GM18499 (cell line): ENCODE measurements at regions not wholly inside any gene's neighbourhood (a gene's known extent, or its start where the extent isn't known, plus 50 kb on each side); places are given as distances from the start of the nearest gene placed in this dataset.

ENCODE experiments used
- ATAC-seq: cut with Tn5 transposase; IDR thresholded peaks from one replicate; pipeline ENCODE4 v1.9.1; 2021; ENCODE audit warnings: moderate number of reproducible peaks; ENCODE audit not compliant: insufficient read depth, unreplicated experiment

DNA sequence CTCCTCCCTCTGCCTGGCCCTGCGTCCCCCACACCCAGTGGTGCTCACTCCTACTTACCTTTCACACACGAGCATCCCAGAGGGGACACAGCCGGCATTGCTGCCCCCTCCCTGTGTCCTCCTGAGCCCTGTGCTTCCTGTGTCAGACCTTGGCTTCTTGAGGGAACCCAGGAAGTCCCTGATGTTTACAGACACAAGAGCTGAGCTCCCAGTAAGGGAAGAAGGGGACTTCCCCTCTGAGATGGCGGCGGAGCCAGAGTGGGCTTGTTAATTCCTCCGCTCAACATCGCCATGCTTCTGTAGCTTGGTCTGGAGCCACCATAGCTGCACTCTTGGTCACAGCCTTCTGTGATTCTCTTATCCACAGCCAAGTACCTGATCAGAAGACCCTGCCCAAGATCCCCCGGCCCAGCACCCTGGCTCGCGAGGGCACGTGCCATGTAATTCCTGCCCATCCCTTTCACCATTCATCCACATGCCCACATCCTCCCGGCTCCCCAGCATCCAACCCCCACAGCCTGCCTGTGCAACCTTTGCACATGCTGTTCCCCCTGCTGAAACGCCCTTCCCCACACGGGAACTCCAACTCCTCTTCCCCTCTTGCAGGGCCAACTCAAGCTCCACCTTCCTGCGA lies 127.4 kb upstream of the FOXF1 start:
- no peak for ATAC-seq

DNA sequence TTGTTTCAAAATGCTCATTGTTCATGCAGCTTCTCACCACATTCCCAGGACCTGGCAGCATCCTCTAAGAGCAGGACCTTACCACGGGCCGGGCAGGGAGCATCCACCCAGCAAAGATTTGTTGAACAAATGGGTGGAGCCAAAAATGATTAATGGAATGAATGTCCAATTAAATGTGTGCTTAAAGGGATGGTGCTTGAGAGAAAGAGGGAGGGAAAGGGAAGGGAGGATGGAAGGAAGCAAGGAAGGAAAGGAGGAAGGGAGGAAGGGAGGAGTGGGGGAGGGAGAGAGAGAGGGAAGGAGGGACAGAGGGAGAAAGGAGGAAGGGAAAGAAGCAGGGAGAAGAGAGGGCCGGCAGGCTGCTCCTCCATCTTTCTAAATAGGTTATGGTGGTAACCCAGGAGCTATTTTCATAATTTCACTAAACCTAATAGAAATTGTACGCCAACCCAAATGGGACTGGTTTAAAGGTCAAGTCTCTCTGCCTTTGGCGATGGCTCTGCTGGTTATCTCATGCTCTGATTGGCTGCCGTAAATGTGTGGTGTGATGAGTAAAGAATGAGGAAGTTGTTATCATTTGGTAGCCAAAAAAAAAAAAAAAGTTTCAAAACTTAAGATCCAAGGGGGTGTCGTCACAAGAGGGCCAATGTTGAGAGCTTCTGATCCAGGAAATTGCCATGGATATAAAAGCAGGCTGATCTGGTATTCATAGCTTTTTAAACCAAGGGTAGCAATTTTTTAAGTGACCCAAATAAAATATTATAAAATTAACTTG lies 126.7 kb upstream of the FOXF1 start:
- ATAC-seq = no peak

DNA sequence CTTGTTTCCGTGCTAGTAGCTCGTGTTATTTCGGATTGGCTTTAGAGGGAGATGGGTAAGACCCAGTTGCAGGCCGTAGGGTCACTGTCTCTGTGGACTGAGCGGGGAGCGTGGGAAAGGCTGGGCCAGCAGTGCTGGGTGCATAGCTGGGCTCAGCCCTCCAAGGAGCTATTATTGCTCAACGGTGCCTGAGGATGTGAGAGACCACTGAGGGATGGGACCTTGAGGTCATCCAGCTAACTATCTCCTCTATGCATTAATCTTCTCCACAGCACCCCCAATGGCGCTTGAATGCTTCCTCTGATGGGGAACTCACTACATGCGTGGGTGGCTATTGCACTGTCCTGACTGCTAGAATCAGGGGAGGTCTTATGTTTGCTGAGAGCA lies 126.1 kb upstream of the FOXF1 start:
- ATAC-seq = no peak

DNA sequence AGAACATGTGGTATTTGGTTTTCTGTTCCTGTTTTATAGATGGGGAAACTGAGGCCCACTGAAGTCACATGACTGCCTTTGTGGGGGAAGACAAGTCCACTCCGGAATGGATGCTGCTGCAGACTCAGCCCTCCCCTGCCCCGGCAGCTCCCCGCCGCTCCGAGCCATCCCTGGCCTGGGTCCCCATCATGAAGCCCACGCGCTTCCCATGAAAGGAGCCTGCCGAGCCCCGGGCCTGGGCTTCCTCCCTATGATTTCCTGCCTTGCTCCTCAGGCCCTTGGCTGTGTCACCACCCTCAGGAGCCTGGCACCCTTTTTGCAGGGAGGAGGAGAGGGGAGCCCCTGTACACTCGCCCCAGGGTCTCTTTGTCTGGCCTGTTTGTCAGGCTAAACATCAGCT lies 125.3 kb upstream of the FOXF1 start:
- no peak for ATAC-seq

DNA sequence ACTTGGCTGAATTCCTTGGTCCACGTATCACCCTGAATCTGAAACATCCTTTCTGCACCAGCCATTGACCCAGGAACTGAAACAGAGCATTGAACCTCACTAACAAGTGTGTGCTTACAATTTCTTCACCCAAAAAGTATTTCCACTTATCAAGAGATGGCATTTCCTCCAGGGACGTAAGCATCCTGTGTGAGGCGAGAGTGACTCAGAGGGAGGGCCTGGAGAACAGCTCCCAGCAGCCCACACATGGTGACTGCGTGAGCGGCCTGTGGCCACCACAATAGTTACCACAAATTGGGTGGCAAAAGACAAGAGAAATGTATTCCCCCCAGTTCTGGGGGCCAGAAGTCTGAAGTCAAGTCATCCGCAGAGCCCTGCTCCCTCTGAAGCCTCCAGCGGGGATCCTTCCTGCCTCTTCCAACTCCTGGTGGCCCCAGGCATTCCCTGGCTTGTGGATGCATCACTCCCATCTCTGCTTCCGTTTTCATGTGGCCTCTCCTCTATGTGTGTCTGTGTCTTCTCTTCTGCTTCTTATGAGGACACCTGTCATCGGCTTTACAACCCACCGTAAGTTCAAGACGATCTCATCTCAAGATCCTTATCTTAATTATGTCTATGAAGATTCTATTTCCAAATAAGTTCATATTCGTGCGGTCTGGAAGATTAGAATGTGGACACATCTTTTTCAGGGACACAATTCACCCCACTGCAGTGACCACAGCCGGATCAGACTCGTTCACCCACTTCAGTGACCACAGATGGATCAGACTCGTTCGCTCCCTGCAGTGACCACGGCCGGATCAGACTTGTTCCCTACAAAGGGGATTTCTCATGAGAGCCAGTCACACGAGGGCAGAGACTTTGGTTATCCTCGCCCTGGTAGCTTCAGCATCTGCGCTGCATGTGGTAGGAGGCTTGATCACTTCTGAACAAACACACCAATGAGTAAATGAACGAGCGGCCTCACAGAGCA lies 122.6 kb upstream of the FOXF1 start:
- no peak for ATAC-seq

DNA sequence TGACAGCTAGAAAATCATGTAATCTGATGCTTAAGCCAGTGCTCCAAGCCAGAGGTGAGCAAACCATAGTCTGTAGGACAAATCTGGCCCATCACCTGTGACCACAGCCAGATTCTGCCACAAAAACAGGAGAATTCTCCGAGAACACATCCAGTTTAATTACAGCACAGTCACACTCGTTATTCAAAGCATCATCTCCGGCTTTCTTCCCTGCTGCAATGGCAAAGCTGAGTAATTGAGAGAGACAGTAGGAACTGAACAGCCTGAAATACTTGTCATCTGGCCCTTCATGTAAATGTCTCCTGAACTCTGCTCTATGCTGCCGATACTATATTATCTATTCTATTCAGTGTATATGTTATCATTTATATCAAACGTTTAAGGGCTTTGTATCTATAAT lies 121.4 kb upstream of the FOXF1 start:
- ATAC-seq = no peak

DNA sequence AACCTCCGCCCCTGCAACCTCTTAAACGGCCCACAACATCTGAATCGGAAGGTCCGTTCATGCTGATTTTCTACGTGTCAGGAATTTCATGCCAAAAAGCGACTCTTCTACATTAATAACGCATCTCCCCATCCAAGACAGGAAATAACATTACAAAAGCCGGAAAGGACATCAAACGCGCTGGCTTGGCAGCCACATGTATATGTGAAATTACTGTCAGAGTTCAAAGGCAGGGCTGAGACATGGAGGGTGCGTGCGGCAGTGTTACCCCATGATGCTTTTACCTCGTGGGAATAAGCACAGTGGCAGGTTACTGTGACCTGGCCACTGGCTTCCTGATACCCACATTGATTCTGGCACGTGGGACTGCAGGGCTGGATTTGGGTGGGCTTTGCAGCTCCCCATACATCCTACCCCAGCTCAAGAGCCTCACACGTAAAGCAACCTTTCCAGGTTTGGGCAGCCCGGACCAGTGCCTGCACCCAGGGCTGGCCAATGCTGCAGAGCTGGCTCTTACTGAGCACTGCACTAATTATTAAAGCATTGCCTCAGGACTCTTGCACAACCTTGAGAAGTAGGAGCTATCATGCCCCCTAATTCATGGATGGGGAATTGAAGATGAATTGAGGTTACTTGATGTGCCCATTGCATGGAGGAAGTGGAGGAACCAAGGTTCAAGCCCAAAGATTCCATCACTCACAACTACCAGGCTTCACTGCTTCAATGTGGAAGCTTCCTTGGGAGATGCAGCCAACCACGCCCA lies 120.6 kb upstream of the FOXF1 start:
- no peak for ATAC-seq

DNA sequence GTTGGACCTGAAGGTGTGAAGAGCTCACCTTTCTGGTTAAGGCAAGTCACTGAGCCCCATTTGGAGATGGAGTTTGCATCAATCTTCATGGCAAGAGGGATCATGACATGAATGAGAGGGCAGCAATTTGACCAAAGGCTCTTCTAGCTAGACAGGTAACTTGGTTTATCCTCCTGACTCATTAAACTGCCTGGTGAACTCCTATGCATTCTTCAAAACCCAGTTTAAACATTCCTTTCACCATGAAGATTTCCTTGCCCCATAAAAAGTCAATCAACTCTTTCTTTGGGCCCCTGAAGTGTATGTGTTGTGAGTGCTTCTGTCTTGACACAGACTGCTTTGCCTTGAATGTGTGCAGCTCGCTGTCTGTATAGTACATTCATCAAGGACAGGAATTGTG lies 120.0 kb upstream of the FOXF1 start:
- ATAC-seq = no peak

DNA sequence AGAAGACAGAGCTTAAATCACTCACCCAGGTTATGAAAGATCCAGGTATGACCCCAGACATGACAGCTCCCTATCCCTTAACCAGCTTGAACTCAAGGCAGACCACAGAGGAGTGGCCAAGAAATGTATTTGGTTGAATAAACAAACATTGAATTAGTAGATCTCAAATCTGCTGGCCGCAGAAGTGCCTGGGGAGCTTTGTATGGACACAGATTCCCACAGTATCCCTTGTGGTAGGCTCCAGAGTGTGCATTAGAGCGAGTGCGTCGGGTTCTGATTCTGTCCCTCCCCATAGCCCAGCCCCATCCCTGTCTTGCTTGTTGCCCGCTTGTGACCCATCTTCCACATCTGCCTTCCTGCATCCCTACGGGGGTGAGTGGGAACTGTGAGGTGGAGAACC lies 118.8 kb upstream of the FOXF1 start:
- no peak for ATAC-seq

DNA sequence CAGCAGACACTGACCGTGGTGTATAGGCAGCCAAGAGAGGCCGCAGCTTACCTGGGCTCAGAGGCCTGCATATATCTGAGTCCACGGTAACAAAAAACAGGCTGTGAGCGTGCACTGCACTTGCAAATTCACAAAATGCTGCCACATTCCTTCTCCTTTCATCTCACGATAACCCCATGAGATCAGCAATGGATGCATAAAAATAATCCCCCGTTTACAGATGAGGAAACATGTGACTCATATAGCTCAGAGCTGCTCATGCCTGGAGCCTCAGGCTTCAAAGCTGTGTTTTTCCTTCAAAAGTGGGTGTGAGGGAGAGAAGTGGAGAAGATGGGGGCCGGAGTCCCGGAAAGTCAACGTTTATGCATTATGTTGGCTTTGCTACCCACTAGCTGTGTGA lies 118.3 kb upstream of the FOXF1 start:
- no peak for ATAC-seq

DNA sequence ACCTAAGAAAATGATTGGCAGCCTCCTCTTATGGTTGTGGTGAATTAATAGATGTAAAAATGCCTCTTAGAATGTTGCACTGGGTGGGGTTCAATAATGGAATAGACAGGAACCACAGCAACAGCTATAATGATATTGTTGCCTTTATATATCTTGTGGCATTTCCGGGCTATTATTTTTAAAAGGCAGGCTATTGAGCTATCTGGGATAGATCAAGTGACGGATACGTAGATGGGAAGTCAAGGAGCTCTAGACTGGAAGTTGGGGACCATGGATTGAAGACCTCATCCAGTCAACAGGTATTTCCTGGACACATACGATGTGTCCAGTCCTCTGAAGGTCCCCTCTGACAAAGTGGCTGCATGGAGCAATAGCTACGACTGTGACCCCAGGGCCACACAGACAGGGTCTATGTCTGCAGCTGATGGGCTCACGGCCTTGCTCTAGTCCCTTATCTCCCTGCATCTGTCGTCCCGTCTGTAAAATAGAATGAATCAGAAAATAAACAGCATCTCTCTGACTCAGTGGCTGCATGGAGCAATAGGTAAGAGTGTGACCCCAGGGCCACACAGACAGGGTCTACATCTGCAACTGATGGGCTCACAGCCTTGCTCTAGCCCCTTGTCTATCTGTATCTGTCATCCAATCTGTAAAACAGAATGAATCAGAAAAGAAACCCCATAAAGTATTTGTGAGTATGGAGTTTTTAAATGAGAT lies 117.7 kb upstream of the FOXF1 start:
- ATAC-seq = no peak

DNA sequence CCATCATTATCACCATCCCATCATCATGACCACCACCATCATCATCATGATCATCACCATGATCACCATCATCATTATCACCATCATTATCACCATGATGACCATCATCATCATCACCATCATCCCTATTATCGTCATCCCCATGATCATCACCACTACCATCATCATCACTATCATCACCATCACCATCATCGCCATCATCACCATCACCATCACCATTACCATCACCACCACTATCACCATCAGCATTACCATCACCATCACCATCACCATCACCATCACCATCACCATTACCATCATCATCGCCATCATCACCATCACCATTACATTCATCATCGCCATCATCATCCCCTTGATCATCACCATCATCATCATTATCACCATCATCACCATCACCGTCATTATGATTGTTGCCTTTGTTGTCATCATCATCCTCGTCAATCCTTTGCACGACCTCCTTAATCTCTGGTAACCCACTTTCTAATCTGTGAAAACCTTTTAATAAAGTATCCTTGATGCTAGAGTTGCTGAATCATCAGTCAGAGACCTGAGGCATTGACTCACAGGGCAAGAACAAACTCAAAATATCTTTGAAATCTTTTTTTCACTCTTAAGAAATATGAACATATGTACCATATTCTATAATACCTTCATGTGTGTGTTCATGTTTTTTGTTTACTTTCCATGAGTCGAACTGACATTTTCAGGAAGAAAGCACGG lies 116.3 kb upstream of the FOXF1 start:
- no peak for ATAC-seq

DNA sequence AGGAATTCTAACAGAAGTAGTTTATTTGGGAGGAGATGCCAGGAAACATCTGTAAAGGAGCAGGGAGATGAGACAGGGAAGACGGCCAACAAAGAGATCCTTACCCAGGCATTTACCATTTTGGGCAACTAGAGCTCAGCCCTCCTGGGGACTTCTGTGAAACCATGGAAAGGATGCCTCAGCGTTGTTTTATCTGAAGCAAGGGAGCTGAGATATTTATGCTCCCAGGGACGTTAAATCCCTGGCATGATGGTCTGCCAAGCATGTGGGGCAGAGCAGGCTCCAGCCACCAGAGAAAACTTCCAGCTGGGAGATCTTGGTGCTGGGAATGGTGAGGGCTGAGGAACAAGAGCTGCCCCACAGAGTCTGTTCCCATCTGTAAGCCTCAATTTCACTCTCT lies 114.8 kb upstream of the FOXF1 start:
- no peak for ATAC-seq

DNA sequence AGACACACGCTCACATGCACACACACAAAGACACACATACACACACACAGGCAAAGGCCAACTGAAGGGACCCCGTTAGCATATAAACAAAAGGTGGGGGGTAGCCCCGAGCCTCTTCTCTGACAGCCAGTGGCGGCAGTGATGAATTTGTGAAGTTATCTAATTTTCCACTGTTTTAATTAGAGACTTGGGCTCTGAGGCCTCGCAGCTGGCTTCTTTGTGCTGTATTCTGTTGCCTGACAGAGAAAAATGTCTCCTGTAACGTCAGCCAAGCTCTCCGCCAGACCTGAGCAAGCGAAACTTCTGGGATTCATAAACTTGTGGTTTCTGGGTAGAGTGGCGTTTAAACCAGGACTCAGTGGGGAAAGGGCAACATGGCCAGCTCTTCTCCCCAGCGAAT lies 113.9 kb upstream of the FOXF1 start:
- ATAC-seq = no peak

DNA sequence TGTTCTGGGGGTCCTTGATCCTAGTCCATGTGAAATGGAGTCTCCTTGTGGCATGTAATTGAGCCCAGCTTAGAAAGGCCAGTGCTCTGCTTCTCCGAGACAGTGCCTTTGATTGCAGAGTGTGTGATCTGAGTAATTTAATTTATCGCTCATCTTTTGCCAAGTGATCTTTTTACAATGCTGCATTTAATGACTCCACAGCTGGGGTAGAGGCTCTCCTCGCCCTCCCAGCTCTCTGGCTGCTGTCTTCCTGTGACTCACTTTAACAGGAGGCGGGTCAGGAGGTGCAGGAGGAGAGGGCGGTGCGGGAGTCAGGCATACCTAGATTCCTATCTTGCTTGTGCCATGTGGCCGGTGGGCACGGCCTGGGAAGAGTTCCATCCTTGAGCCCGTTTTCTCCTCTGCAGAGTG lies 113.4 kb upstream of the FOXF1 start:
- no peak for ATAC-seq

DNA sequence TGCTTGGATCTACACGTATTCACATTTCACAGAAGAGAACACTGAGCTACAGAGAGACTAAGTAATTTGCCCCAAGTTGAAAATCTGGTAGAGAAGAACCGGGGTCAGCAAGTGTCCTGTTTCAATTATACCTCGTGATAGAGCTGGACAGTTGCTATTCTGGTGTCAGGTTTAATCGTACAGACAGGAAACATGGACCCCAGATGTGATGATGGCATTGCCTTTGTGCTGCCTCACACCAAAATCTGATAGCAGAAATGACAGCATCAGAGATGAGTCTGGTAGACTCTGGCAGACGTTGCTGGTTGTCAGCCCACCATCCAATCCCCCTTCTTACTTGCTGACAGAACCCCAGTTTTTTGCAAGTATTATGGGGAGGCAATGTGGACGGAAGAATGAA lies 112.1 kb upstream of the FOXF1 start:
- ATAC-seq = no peak

DNA sequence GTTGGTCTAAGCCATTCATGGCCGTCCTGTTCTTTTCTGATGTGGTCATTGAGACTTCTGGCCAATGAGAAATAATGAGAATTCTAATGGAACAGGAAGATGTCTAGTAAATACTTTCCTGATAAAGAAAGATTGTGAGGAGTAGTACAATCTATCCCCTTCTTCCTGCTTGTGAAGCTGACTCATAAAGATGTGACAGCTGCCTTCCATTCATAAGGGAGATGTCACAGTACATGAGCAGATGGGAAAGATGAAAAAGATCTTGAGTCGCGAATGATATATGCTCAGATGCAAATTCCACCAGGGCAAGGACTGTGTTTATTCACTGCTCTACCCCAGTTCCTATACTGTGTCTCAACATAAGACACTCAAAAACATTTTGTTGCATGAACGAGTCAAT lies 111.7 kb upstream of the FOXF1 start:
- ATAC-seq = no peak

DNA sequence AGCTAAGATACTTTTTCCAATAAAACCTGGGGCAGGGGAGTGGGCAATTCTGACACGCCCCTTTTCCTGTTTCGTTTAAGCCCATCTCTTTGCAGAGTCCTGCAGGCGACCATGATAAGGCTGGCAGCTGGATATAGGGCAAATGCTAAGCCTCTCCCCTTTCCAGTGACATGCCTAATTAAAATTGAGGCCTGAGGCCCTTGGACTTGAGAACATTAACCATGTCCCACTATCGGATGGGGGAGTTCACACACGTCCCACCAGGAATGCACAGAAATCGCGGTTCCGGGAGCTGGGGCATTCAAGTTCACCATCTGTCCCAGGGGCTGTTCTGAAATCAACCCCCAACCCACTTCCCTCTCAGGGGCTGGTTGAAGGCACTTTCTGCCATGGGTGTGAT lies 109.2 kb upstream of the FOXF1 start:
- ATAC-seq = no peak

DNA sequence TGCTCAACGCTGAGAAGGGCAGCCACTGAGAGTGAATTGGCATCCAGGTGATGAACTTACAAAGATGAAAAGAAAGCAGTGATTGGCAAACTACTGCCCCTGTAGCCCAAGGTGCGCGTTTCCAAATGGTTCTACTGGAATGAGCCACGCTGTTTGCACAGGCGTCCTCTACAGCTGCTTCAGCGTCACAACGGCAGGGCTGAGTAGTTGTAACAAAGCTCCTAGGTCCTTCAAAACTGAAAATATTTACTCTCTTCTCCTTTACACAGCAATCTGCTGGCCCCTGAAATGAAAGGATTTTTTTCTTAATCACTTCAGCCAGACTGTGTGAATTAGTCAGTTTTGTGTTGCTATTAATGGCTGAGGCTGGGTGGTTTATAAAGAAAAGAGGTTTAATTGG lies 107.2 kb upstream of the FOXF1 start:
- no peak for ATAC-seq
